GM18519 (cell line): ENCODE measurements at regions not wholly inside any gene's neighbourhood (a gene's known extent, or its start where the extent isn't known, plus 50 kb on each side); places are given as distances from the start of the nearest gene placed in this dataset.

Source experiments
- ATAC-seq: cut with Tn5 transposase; IDR thresholded peaks from one replicate; pipeline ENCODE4 v1.9.1; 2021; ENCODE audit warnings: mild to moderate bottlenecking, moderate library complexity; ENCODE audit not compliant: unreplicated experiment, low FRiP score

GRCh38 chr6:91694016-91694654 lies 1107.3 kb upstream of the MAP3K7 start:
- no peak for ATAC-seq

DNA sequence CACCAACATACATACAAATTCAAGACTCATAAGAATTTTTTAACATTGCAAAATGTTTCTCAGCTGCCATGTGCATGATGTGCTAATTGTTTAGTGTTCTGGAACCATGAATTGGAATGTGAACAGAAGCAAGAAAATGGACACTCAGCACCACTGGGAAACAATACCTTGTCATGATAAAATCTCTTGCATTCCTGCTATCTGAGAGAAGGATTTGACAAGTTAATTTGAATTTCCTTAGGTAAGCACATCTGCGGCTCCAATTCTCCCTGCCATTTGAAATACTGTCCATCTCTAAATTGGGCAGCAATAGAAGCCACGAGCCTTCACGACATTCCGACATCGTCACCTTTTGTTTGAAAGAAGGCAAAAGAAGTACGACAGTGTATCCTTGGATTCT lies 1104.6 kb upstream of the MAP3K7 start:
- no peak for ATAC-seq

DNA sequence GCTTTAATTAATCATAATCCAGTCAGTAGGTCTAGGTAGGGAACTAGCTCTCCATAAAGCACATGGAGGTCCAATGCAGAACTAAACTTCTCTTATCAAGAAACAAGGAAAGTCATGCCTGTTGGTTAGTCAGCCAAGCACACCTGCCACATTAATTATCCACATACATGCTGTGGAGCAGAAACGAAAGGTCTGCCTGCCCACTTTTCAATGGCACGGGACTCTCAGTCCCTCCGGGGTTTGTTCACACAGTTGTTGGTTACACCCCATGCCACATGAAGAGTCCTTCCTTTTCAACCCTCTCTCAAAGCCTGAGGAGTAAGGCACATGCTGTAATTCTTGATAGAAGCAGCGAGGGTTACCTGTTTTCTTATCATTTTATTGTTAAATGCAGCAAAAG lies 1096.4 kb upstream of the MAP3K7 start:
- no peak for ATAC-seq

- no peak for ATAC-seq
These were observed 1094.4 kb upstream of the MAP3K7 start for GRCh38 chr6:91681296-91681695.

DNA sequence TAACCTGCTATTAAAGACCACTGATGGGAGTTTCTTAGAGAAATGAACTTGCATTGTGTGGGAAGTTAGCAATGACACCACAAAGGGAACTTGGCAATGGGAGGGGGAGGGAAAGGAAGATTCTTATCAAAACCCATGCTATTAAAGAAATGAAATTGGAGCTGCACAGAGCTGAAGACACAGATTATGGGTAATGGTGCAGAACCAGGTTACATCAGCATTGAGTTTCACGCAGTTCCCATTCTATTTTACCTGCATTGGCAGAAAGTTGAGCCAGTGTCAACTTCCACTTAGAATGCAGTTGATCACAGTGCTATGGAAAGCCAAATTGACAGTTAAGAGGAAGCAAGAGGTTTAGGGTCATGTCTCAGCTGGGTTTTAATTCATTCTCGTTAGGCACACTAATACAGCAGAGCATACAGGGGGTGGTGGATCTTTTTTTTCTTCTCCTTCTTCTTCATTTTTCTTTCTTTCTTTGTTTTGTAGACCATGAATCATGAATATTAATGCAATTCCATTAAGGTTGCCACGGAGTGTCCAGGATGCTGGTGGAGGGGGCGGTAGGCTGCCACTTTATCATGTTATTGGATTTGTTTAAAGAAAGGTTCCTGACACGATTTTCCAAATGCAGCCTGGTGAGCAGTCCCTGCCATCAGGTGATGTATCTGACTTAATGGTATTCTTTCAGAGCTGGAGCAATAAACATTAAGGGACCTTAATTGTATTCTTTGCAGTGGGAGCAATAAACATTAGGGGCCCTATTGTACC lies 1092.0 kb upstream of the MAP3K7 start:
- no peak for ATAC-seq

DNA sequence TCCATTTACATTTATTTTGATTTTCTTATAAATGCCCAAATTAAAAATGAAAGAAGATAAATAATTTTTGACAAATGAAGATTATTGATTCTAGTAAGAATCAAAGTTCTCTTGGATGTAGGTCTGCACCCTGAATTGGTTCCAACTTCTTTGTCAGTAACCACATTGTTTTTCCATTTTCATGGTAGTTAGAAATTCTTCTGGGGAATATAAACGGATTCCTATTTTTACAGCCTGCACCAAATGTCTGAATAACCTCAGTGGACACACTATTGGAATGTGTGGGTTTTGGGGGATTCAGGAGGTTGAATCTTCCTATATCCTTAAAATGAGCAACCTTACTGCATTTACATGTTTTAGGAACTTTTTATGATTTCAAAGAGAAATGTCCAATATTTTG lies 1085.3 kb upstream of the MAP3K7 start:
- no peak for ATAC-seq

GRCh38 chr6:91669871-91670268 lies 1083.0 kb upstream of the MAP3K7 start:
- no peak for ATAC-seq

- ATAC-seq, result no peak
These were observed 1082.4 kb upstream of the MAP3K7 start for GRCh38 chr6:91669154-91669870.

DNA sequence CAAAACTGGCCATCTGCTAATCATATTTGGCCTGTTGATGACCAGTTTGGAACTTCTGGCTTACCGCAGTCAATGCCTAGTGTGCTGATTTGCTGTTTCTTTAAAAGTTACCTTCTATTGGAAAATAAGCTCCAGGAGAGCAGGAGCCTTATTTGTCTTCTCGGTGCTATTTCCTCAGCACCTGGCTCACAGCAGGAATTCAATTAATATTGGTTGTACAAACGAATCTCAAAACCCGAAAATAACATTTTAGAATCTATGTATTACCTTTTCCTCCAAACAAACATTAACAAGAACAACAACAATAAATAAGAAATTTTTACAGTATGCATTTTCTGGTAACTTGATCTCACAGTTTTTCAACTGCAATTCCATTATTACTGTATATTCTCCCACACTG lies 1080.7 kb upstream of the MAP3K7 start:
- ATAC-seq, result no peak

GRCh38 chr6:91664327-91664959 lies 1077.6 kb upstream of the MAP3K7 start:
- no peak for ATAC-seq

GRCh38 chr6:91660893-91661292 lies 1074.0 kb upstream of the MAP3K7 start:
- no peak for ATAC-seq

DNA sequence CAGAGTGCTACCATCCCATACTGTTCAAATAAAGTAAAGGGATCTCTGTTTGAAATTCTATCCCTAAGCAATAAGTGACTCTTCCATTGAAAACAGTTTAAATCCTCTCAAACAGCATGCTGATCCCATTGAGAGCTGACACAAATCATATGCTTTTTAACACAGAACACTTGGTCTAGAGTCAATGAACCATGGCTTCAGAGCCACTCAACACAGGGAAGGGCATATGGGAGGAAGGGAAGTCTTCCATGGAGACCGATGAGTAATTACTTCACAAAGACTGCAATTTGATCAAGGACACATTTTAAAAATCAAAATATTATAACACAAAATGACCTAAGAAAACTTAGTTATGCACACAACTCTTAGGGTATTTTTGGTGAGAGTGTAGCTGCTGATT lies 1073.0 kb upstream of the MAP3K7 start:
- ATAC-seq, result no peak

GRCh38 chr6:91654793-91655192 lies 1067.9 kb upstream of the MAP3K7 start:
- no peak for ATAC-seq

DNA sequence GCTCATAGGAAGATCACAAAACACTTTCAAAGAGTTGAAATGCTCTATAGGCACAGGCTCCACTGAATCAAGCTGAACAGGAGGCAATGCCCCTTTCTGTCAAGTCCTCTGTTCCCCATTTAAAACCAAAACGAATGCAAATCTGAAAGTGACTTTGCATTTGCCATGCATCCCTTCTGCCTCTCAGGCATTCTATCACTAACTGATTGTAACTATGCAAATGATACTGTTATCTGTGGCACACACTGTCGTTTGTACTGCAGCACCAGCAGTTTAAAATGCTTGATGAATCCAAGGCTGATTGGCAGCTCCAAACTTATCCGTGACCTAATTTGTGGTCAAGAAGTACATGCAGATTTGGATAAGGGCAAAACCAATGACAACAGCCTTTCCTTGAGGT lies 1067.5 kb upstream of the MAP3K7 start:
- ATAC-seq, result no peak

DNA sequence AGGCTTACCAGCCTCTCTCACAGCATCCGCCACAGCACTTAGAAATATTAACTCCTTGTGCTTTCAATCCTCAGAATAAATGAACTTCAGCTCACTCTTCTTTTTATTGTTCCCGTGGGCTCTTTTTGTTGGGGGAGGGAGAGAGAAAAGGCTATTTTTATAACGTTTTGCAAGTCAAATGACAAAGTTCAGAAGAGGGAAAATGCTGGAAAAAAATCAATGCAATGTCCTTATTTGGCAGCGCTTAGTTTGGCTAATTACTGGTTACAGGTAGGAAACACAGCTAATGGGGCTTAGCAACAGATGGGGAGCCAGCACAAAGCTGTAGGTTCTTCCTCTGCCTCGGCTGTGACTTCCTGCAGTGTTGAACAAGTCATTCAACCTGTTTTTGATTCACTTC lies 1067.0 kb upstream of the MAP3K7 start:
- no peak for ATAC-seq

GRCh38 chr6:91653076-91653723 lies 1066.3 kb upstream of the MAP3K7 start:
- no peak for ATAC-seq

DNA sequence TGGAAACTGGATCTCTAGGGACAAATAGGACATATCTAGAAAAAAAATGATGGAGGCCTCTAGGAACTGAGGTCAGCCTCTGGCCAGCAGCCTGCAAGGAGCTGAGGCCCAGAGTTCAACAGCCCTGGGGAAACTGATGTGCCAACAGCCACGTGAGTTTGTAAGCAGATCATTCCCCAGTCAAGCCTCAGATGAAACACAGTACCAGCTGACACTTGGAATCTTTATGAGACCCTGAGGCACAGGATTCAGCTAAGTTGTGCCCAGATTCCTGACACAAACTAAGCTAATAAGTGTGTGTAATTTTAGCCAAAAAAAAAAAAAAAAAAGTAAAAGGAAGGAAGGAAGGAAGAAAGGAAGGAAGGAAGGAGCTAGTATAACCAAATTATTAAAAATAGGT lies 1059.8 kb upstream of the MAP3K7 start:
- ATAC-seq, result no peak

DNA sequence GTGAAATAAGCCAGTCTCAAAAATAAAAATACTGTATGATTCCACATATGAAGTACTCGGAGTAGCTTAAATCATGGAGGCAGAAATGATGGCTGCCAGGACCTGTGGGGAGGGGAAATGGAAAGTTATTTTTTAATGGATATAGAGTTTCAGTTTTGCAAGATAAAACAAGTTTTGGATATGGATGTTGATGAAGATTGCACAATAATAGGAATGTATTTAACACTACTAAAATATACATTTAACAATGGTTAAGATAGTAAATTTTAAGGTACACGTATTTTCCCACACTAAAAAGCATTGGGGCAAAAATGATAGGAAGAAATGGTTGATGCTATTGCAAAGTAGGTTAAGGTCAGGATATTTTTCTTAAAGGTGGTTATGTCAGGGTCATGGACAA lies 1058.9 kb upstream of the MAP3K7 start:
- no peak for ATAC-seq

DNA sequence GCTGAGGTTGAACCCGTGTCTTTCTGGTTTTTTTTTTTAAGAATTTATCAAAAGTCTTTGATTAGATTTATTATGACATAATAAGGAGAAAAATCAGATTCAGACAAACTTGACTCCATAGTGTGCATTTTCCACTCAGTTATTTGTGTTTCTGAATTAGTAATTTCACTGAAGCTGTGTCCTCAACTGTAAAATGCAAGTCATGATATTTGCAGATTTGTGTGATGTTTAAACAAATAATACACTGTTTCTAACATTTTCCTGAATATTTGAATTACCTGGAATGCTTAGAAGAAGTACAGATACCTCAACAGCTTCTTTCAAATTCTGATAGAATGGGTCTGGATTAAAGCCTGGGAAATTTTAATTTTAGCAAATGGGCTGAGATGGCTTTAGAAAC lies 1050.3 kb upstream of the MAP3K7 start:
- no peak for ATAC-seq

DNA sequence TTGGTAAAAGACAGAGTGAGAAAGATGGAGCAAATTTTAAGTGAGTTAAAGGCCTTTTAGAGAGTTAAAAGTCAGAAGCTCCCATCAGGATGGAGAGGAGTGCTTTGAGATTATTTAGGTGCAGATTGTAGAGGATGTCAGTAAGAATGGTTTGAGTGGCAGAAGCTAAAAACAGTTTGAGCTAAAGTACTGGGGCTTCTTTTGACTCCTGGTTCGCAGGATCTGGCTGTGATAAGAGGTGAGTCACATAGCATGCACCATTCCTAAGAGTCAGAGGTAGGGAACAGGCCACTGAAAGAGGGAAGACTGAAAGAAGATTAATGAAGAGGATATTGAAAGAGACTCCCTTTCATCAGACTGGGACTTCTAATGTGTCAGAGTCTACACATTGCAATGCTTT lies 1047.9 kb upstream of the MAP3K7 start:
- no peak for ATAC-seq
